Upper lobe of right lung (tissue), 1 donor: ENCODE measurements at regions not wholly inside any gene's neighbourhood (a gene's known extent, or its start where the extent isn't known, plus 50 kb on each side); places are given as distances from the start of the nearest gene placed in this dataset.

Experiments used
- ATAC-seq: fragments of 200-7000 bp; cut with Tn5 transposase; one replicate; pipeline ENCODE4 v1.9.1; 2020; ENCODE audit warnings: mild to moderate bottlenecking, moderate library complexity
- DNase-seq: peaks from one replicate; pipeline ENCODE4 v3.0.0-alpha.2; 2020
- H3K27ac ChIP-seq: fragments of 200-600 bp; one replicate; pipeline ENCODE4 v1.8.0; 2022
- H3K27me3 ChIP-seq: fragments of 200-600 bp; one replicate; pipeline ENCODE4 v1.8.0; 2022; ENCODE audit warnings: mild to moderate bottlenecking
- H3K36me3 ChIP-seq: fragments of 200-600 bp; one replicate; pipeline ENCODE4 v1.8.0; 2022
- H3K4me1 ChIP-seq: fragments of 200-600 bp; one replicate; pipeline ENCODE4 v1.8.0; 2022
- H3K4me3 ChIP-seq: fragments of 200-600 bp; one replicate; pipeline ENCODE4 v1.8.0; 2022; ENCODE audit warnings: mild to moderate bottlenecking
- H3K9me3 ChIP-seq: fragments of 200-600 bp; one replicate; pipeline ENCODE4 v1.8.0; 2022
- intact Hi-C: fragments of 100-400 bp; cut with DNase I; formaldehyde crosslinking; loops from one replicate; pipeline ENCODE4 v1.11.0; 2022
- TF ChIP-seq, protein P1 (sequence below): fragments of 200-600 bp; IDR thresholded peaks from one replicate; pipeline ENCODE4 v1.8.0; 2022; ENCODE audit warnings: antibody characterized with exemption
- donor health status: DM: no; HTN: yes; CAD: no; lungs with severe emphysema.

DNA sequence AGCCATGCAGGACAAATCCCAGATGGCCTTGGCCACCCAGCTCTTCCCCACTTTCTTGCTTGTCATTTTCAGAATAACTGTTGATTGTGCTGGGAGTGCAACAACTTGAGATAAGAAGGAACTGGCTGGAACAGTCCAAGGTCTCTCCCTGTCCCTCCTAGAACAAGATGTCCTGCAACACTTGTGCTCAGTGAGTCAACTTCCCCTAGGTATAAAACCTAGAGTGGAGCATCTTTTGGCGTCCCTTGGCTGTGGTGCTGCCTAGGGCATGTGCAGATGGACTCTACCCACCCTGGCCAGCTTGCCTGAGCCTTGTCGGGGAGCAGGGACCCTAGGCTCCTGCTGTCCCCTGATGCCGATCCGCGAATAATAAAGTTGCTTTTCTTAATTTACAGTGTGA is 50.7 kb upstream of the SLC22A11 start:
- no peaks in the 10 kb centered on the region for H3K4me1 ChIP-seq
- TF ChIP-seq, protein P1, sequence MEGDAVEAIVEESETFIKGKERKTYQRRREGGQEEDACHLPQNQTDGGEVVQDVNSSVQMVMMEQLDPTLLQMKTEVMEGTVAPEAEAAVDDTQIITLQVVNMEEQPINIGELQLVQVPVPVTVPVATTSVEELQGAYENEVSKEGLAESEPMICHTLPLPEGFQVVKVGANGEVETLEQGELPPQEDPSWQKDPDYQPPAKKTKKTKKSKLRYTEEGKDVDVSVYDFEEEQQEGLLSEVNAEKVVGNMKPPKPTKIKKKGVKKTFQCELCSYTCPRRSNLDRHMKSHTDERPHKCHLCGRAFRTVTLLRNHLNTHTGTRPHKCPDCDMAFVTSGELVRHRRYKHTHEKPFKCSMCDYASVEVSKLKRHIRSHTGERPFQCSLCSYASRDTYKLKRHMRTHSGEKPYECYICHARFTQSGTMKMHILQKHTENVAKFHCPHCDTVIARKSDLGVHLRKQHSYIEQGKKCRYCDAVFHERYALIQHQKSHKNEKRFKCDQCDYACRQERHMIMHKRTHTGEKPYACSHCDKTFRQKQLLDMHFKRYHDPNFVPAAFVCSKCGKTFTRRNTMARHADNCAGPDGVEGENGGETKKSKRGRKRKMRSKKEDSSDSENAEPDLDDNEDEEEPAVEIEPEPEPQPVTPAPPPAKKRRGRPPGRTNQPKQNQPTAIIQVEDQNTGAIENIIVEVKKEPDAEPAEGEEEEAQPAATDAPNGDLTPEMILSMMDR: no peak
- H3K9me3 ChIP-seq: no peaks in the 10 kb centered on the region
- H3K27me3 ChIP-seq: no peaks in the 10 kb centered on the region
- no peak overlapping the region for H3K27ac ChIP-seq
- no peaks in the 10 kb centered on the region for H3K36me3 ChIP-seq
- H3K4me3 ChIP-seq: no peak overlapping the region
- ATAC-seq (no peak), DNase-seq (no peak)
- intact Hi-C loops: no loop called here
